GM13977 (cell line): ENCODE measurements at regions not wholly inside any gene's neighbourhood (a gene's known extent, or its start where the extent isn't known, plus 50 kb on each side); places are given as distances from the start of the nearest gene placed in this dataset.
A peak's percentile ranks its signal among the peaks of the same experiment; 100 is the strongest.

Experiments
- DNase-seq: peaks from one replicate; pipeline ENCODE4 v3.0.0; 2012; ENCODE audit warnings: low spot score
- CTCF ChIP-seq: IDR thresholded peaks from 2 replicates; pipeline ENCODE4 v1.5.1; 2012; ENCODE audit warnings: mild to moderate bottlenecking, control low read depth; ENCODE audit not compliant: insufficient read depth; ENCODE audit errors: extremely low read depth, missing control alignments
- in situ Hi-C: fragments of 300-500 bp; cut with MboI; formaldehyde crosslinking; loops from one replicate; pipeline ENCODE4 v1.12.0; 2022; ENCODE audit warnings: low sequenced_read_pairs, low pct_unique_long_range_greater_than_20kb, mixed read lengths, inconsistent platforms; ENCODE audit not compliant: unreplicated experiment

GRCh38 chr6:110529355-110529754 lies 52.9 kb upstream of the SLC22A16 start:
- in situ Hi-C loops: loop anchor here (10.0 kb wide), 1 partner anchor 465 kb away; no protein-coding TSS in a partner anchor
- TF ChIP-seq CTCF: no peak
- DNase-seq: no peak

DNA sequence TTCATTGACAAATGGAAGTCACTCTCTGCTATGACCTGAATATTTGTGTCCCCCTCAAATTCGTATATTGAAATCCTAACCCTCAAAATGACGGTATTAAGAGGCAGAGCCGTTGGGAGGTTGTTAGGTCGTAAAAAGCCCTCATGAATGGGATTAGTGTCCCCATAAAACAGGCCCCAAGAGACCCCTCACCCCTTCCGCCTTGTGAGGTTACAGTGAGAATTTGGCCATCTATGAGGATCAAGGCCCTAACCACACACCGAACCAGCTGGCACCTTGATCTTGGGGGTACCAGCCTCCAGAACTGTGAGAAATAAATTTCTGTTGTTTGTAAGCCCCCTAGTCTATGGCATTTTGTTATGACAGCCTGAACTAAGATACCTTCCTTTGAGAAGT lies 52.5 kb upstream of the SLC22A16 start:
- DNase-seq: no peak
- in situ Hi-C loops: loop anchor here (10.0 kb wide), 1 partner anchor 466 kb away; no protein-coding TSS in a partner anchor
- TF ChIP-seq CTCF: no peak

- in situ Hi-C loops: loop anchor here (10.0 kb wide), 1 partner anchor 466 kb away; no protein-coding TSS in a partner anchor
- peak; percentile 61 for DNase-seq
- TF ChIP-seq CTCF: peak; percentile 75
These were observed 51.9 kb upstream of the SLC22A16 start for GRCh38 chr6:110528101-110528929.

GRCh38 chr6:110527516-110527915 lies 51.1 kb upstream of the SLC22A16 start:
- TF ChIP-seq CTCF: no peak
- in situ Hi-C loops: loop anchor here (10.0 kb wide), 1 partner anchor 467 kb away; no protein-coding TSS in a partner anchor
- DNase-seq: no peak

DNA sequence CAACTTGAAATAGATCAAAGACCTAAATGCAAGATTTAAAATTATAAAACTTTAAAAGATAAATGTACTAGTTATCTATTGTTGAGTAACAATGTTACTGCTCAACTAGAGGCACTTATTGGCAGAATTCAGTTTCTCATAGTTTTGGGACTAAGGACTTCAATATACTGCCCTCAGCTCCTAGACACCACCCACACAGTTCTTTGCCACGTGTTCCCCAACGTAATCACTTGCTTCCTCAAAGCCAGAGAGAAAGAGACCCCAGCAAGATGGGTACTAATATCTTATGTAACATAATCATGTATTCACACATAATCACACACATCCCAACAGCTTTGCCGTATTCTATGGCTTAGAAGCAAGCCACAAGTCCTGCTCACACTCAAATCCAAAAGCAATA lies 50.3 kb upstream of the SLC22A16 start:
- no peak for TF ChIP-seq CTCF

More for the DNA sequence above, 50.3 kb upstream of the SLC22A16 start:
- DNase-seq: no peak
- in situ Hi-C loops: loop anchor here (10.0 kb wide), 1 partner anchor 468 kb away; no protein-coding TSS in a partner anchor
